CD4-positive, alpha-beta T cell treated with Interferon alpha-2 for 1 hour (primary cell): ENCODE measurements at regions not wholly inside any gene's neighbourhood (a gene's known extent, or its start where the extent isn't known, plus 50 kb on each side); places are given as distances from the start of the nearest gene placed in this dataset.
"Not testable (repeated sequence)": the region's sequence is repeated elsewhere in the genome, so short reads cannot be mapped to it uniquely, and the experiment has no call there.

Experiments used
- DNase-seq, 2 donors: peaks; one replicate each; pipeline ENCODE4 v3.0.0-alpha.2; 2020 to 2022

GRCh38 chr10:91005276-91005675 lies 84.4 kb upstream of the ANKRD1 start:
- DNase-seq, result not testable (repeated sequence)

- peak; percentile 61 to 78 for DNase-seq
Observed at GRCh38 chr10:91006001-91006751, 85.3 kb upstream of the ANKRD1 start.

- peak in 1 of 2 donors; percentile 12 for DNase-seq
Observed at GRCh38 chr10:91006752-91007346, 86.0 kb upstream of the ANKRD1 start.

- no peak for DNase-seq
Observed at GRCh38 chr10:91007655-91008054, 86.8 kb upstream of the ANKRD1 start.

- DNase-seq, result no peak
Observed at GRCh38 chr10:91009121-91009520, 88.2 kb upstream of the ANKRD1 start.

- no peak for DNase-seq
Observed at GRCh38 chr10:91010952-91011351, 90.1 kb upstream of the ANKRD1 start.

GRCh38 chr10:91012502-91012901 lies 91.6 kb upstream of the ANKRD1 start:
- no peak for DNase-seq

- no peak for DNase-seq
Observed at GRCh38 chr10:91013985-91014384, 93.1 kb upstream of the ANKRD1 start.

- no peak for DNase-seq
Observed at GRCh38 chr10:91017198-91017597, 96.3 kb upstream of the ANKRD1 start.

GRCh38 chr10:91021901-91022300 lies 101.0 kb upstream of the ANKRD1 start:
- DNase-seq, result no peak

- no peak for DNase-seq
Observed at GRCh38 chr10:91022390-91022789, 101.5 kb upstream of the ANKRD1 start.

GRCh38 chr10:91022924-91023699 lies 102.2 kb upstream of the ANKRD1 start:
- no peak for DNase-seq

GRCh38 chr10:91023700-91024398 lies 103.0 kb upstream of the ANKRD1 start:
- DNase-seq, result no peak

- no peak for DNase-seq
Observed at GRCh38 chr10:91024541-91024940, 103.7 kb upstream of the ANKRD1 start.

- DNase-seq, result no peak
Observed at GRCh38 chr10:91032611-91033206, 111.8 kb upstream of the ANKRD1 start.

- no peak for DNase-seq
Observed at GRCh38 chr10:91033324-91033950, 112.5 kb upstream of the ANKRD1 start.

GRCh38 chr10:91034042-91034441 lies 113.2 kb upstream of the ANKRD1 start:
- peak; percentile 9 to 64 for DNase-seq

GRCh38 chr10:91034494-91035159 lies 113.7 kb upstream of the ANKRD1 start:
- no peak for DNase-seq

GRCh38 chr10:91035650-91036292 lies 114.9 kb upstream of the ANKRD1 start:
- DNase-seq, result no peak

- no peak for DNase-seq
Observed at GRCh38 chr10:91036807-91037411, 116.0 kb upstream of the ANKRD1 start.

- DNase-seq, result no peak
Observed at GRCh38 chr10:91038971-91039370, 118.1 kb upstream of the ANKRD1 start.
